Kidney epithelial cell (primary cell): ENCODE measurements at regions not wholly inside any gene's neighbourhood (a gene's known extent, or its start where the extent isn't known, plus 50 kb on each side); places are given as distances from the start of the nearest gene placed in this dataset.

Source experiments
- DNase-seq: peaks from one replicate; pipeline ENCODE4 v3.0.0-alpha.2; 2010; ENCODE audit warnings: low read depth
- H3K27me3 ChIP-seq: 2 replicates; pipeline ENCODE4 v1.6.0; 2011; ENCODE audit warnings: low read length; ENCODE audit not compliant: control insufficient read depth, insufficient read depth
- H3K36me3 ChIP-seq: 2 replicates; pipeline ENCODE4 v1.5.1; 2011; ENCODE audit warnings: low read length; ENCODE audit not compliant: control insufficient read depth, insufficient read depth
- H3K4me3 ChIP-seq: 2 replicates; pipeline ENCODE4 v1.5.1; 2011; ENCODE audit warnings: low read depth, mild to moderate bottlenecking, control low read depth, low read length
- CTCF ChIP-seq: IDR thresholded peaks from 2 replicates; pipeline ENCODE4 v1.5.1; 2011; ENCODE audit warnings: mild to moderate bottlenecking, moderate library complexity, low read length, control low read depth, inconsistent platforms; ENCODE audit not compliant: insufficient read depth, poor library complexity, severe bottlenecking

- no peak for DNase-seq
- no peak overlapping the region for H3K4me3 ChIP-seq
- no peak for TF ChIP-seq CTCF
- H3K27me3 ChIP-seq = no peaks in the 10 kb centered on the region
- H3K36me3 ChIP-seq = no peaks in the 10 kb centered on the region
Measured at GRCh38 chr9:87088192-87088591, 140.9 kb upstream of the GAS1 start.

GRCh38 chr9:87088621-87089365 is 141.5 kb upstream of the GAS1 start:
- TF ChIP-seq CTCF = no peak
- Histone ChIP-seq H3K4me3 (no peak overlapping the region), H3K36me3 (no peaks in the 10 kb centered on the region), H3K27me3 (no peaks in the 10 kb centered on the region)
- no peak for DNase-seq

- no peak for TF ChIP-seq CTCF
- no peaks in the 10 kb centered on the region for H3K27me3 ChIP-seq
- H3K36me3 ChIP-seq = no peaks in the 10 kb centered on the region
- DNase-seq = no peak
- H3K4me3 ChIP-seq = no peak overlapping the region
Measured at GRCh38 chr9:87089506-87089905, 142.2 kb upstream of the GAS1 start.

GRCh38 chr9:87089929-87090328 is 142.6 kb upstream of the GAS1 start:
- no peaks in the 10 kb centered on the region for H3K36me3 ChIP-seq
- no peak for TF ChIP-seq CTCF
- no peak for DNase-seq
- H3K4me3 ChIP-seq = no peak overlapping the region
- no peaks in the 10 kb centered on the region for H3K27me3 ChIP-seq

GRCh38 chr9:87093777-87094176 is 146.5 kb upstream of the GAS1 start:
- Histone ChIP-seq H3K27me3 (no peaks in the 10 kb centered on the region), H3K36me3 (no peaks in the 10 kb centered on the region), H3K4me3 (no peak overlapping the region)
- no peak for TF ChIP-seq CTCF
- no peak for DNase-seq

- Histone ChIP-seq H3K36me3 (no peaks in the 10 kb centered on the region), H3K27me3 (no peaks in the 10 kb centered on the region), H3K4me3 (no peak overlapping the region)
- no peak for TF ChIP-seq CTCF
- DNase-seq = no peak
Measured at GRCh38 chr9:87095951-87096350, 148.6 kb upstream of the GAS1 start.
